ENCODE measurements at regions not wholly inside any gene's neighbourhood (a gene's known extent, or its start where the extent isn't known, plus 50 kb on each side); places are given as distances from the start of the nearest gene placed in this dataset.

- TF ChIP-seq, protein P1, sequence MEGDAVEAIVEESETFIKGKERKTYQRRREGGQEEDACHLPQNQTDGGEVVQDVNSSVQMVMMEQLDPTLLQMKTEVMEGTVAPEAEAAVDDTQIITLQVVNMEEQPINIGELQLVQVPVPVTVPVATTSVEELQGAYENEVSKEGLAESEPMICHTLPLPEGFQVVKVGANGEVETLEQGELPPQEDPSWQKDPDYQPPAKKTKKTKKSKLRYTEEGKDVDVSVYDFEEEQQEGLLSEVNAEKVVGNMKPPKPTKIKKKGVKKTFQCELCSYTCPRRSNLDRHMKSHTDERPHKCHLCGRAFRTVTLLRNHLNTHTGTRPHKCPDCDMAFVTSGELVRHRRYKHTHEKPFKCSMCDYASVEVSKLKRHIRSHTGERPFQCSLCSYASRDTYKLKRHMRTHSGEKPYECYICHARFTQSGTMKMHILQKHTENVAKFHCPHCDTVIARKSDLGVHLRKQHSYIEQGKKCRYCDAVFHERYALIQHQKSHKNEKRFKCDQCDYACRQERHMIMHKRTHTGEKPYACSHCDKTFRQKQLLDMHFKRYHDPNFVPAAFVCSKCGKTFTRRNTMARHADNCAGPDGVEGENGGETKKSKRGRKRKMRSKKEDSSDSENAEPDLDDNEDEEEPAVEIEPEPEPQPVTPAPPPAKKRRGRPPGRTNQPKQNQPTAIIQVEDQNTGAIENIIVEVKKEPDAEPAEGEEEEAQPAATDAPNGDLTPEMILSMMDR (IDR thresholded peaks at IDR 0.05; ENCODE audit: insufficient read depth, low read length, poor library complexity, severe bottlenecking): no peak
- TF ChIP-seq EZH2phosphoT487 (conservative IDR thresholded peaks at IDR 0.05; ENCODE audit: low read length): no peak
Measured at GRCh38 chr13:65864039-65864438, 1366.1 kb downstream of the PCDH9 start.

Data from SU-DHL-6 (cell line).